ENCODE measurements at regions not wholly inside any gene's neighbourhood (a gene's known extent, or its start where the extent isn't known, plus 50 kb on each side); places are given as distances from the start of the nearest gene placed in this dataset.

DNA sequence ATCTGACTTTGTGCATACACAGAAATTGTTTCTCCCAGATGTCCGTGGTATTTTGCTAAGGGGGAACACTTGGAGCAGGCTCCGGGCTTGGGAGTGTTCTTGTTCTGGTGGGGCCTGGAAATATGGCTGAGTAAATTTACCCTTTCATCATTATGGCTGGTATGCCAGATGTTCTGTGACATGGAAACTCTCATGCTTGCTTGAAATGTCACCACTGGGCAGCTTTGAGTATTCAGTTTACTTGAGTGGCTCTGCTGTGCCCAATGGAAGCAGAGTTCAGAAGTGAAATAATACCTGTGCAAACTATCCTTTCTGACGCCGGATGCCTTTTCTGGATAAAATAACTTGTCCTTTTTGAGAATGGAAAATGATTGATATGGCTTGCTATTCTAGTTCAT, 283.6 kb upstream of the TPM1 start:
- Mint-ChIP-seq H3K4me1 (no peaks in the 10 kb centered on the region), H3K4me3 (no peak overlapping the region), H3K27me3 (peaks cover 2% of the 10 kb centered on the region), H3K9me3 (no peaks in the 10 kb centered on the region), H3K36me3 (ENCODE audit: low read depth) (no peaks in the 10 kb centered on the region), H3K27ac (no peak overlapping the region)
- intact Hi-C loops (cut with micrococcal nuclease): no loop called here
- TF ChIP-seq, protein P1, sequence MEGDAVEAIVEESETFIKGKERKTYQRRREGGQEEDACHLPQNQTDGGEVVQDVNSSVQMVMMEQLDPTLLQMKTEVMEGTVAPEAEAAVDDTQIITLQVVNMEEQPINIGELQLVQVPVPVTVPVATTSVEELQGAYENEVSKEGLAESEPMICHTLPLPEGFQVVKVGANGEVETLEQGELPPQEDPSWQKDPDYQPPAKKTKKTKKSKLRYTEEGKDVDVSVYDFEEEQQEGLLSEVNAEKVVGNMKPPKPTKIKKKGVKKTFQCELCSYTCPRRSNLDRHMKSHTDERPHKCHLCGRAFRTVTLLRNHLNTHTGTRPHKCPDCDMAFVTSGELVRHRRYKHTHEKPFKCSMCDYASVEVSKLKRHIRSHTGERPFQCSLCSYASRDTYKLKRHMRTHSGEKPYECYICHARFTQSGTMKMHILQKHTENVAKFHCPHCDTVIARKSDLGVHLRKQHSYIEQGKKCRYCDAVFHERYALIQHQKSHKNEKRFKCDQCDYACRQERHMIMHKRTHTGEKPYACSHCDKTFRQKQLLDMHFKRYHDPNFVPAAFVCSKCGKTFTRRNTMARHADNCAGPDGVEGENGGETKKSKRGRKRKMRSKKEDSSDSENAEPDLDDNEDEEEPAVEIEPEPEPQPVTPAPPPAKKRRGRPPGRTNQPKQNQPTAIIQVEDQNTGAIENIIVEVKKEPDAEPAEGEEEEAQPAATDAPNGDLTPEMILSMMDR (IDR thresholded peaks at IDR 0.05): no peak
- DNase-seq: no peak
- POLR2A ChIA-PET: no interaction called here
- CTCF ChIA-PET: no interaction called here
- no peak for ATAC-seq (ENCODE audit: low read depth)

DNA sequence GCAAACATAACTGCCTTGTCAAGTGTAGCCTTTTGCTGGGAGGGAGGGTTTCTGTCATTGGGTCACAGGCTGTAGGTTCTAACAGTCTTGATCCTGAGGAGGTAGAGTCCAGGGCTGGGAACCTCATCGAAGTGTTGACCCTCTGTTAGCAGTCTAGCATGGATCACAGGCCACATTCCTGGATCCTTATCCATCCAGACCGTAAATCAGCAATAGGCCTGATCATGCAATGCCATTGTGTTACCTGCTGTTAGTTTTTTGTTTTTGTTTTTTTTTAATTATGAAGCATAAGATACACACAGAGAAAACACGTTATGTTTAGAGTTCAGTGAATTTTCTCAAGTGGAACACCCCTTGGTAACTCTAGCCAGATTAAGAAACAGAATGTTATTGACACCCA, 282.0 kb upstream of the TPM1 start:
- no peaks in the 10 kb centered on the region for H3K9me3 Mint-ChIP-seq
- ChIA-PET CTCF (no interaction called here), POLR2A (no interaction called here)
- TF ChIP-seq, protein P1 (IDR thresholded peaks at IDR 0.05): no peak
- intact Hi-C loops (cut with micrococcal nuclease): no loop called here
- H3K27me3 Mint-ChIP-seq: no peaks in the 10 kb centered on the region
- no peaks in the 10 kb centered on the region for H3K36me3 Mint-ChIP-seq (ENCODE audit: low read depth)
- H3K4me3 Mint-ChIP-seq: no peak overlapping the region
- DNase-seq (no peak), ATAC-seq (ENCODE audit: low read depth) (no peak)
- no peak overlapping the region for H3K27ac Mint-ChIP-seq
- no peaks in the 10 kb centered on the region for H3K4me1 Mint-ChIP-seq

DNA sequence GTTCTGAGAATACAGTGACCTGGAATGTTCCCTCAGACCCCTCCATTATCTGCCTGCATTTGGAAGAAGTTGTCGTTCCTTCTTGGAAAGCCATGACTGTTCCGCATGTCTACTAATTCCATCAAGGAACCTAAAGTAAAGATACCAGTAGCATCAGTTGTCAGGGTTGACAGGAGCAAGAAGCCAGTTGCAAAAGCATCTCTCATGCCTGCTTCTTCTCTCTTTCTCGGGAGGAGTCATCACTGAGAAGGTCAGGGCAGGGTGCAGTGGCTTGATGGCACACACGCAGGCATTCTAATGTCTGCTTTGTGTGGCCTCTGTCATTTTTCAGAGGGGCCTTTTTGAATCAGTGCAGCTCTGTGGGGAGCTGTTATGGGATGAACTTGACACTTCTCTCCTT, 276.6 kb upstream of the TPM1 start:
- Mint-ChIP-seq H3K36me3 (ENCODE audit: low read depth) (no peaks in the 10 kb centered on the region), H3K27me3 (no peaks in the 10 kb centered on the region), H3K4me3 (no peak overlapping the region), H3K4me1 (no peaks in the 10 kb centered on the region), H3K27ac (no peak overlapping the region), H3K9me3 (no peaks in the 10 kb centered on the region)
- DNase-seq: no peak
- intact Hi-C loops (cut with micrococcal nuclease): no loop called here
- TF ChIP-seq, protein P1 (IDR thresholded peaks at IDR 0.05): no peak
- CTCF ChIA-PET: no interaction called here
- ATAC-seq (ENCODE audit: low read depth): no peak
- POLR2A ChIA-PET: no interaction called here

DNA sequence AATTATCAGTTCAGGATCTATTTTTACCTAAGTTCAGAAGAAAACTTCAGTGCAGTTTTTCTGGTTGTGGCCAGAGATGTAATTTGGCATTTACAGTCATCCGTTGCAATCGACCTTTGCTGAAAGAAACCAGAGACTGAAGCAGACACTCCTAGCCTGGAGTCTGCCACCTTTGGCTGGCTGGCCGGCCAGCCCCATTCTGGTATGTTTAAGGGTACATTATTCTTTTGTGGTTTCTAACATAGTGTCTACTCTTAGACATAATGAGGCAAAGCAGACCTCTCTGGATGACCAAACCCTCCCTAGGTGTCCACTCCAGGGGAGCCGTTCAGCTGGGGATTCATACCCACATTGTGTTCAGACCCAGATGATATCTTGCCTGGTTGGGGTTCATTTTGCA, 275.9 kb upstream of the TPM1 start:
- Mint-ChIP-seq H3K36me3 (ENCODE audit: low read depth) (no peaks in the 10 kb centered on the region), H3K4me1 (no peaks in the 10 kb centered on the region), H3K9me3 (no peaks in the 10 kb centered on the region), H3K27ac (no peak overlapping the region), H3K4me3 (no peak overlapping the region), H3K27me3 (no peaks in the 10 kb centered on the region)
- TF ChIP-seq, protein P1 (IDR thresholded peaks at IDR 0.05): no peak
- ATAC-seq (ENCODE audit: low read depth) (no peak), DNase-seq (no peak)
- POLR2A ChIA-PET: no interaction called here
- intact Hi-C loops (cut with micrococcal nuclease): no loop called here
- CTCF ChIA-PET: no interaction called here

DNA sequence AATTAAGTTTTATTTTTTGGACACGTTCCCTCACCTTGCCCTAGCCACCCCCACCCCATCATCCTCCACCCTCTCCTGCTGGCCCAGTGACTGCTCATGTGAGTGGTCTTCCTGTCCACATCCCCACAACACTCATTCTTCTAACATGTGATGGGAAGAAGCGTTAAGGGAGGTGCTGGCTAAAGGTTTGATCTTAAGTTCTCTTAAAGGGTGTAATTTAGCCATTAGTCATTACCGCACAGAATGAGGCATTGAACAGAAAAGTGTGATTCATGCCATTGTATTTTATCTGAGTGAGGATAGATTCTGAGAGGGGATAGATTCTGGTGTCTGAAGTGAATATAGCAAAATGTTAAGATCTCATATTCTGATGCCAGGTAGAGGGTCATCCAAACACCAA, 272.9 kb upstream of the TPM1 start:
- Mint-ChIP-seq H3K4me3 (no peak overlapping the region), H3K27me3 (no peaks in the 10 kb centered on the region), H3K9me3 (no peaks in the 10 kb centered on the region), H3K4me1 (no peaks in the 10 kb centered on the region), H3K36me3 (ENCODE audit: low read depth) (no peaks in the 10 kb centered on the region), H3K27ac (no peak overlapping the region)
- intact Hi-C loops (cut with micrococcal nuclease): no loop called here
- ChIA-PET CTCF (no interaction called here), POLR2A (no interaction called here)
- no peak for DNase-seq
- no peak for ATAC-seq (ENCODE audit: low read depth)
- TF ChIP-seq, protein P1 (IDR thresholded peaks at IDR 0.05): no peak
